ENCODE measurements at regions not wholly inside any gene's neighbourhood (a gene's known extent, or its start where the extent isn't known, plus 50 kb on each side); places are given as distances from the start of the nearest gene placed in this dataset.

DNA sequence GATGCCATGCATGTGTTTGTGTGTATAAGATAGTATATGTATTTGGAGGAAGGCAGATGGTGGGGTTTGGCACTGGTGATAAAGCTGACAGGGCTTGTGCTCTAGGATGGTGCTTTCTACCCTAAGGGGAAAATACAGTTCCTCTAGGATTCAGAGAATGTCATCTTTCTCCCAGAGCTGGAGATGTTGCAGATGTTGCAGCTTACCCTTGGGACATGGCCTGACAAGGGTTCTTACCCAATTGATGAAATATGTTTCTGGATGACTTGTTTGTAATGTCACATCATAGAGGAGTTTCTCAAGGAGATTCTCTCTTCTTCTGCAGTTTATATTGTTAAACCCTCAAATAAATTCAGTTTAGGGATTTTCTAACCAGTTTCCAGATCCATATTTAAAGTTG, 52.5 kb upstream of the PITX2 start:
- TF ChIP-seq CTCF (IDR thresholded peaks at IDR 0.05; ENCODE audit: control extremely low read depth, extremely low read depth, low read depth, missing control alignments) = no peak
- CTCF ChIA-PET = no interaction called here
- DNase-seq (ENCODE audit: extremely low spot score) = no peak
- POLR2A ChIA-PET = no interaction called here

DNA sequence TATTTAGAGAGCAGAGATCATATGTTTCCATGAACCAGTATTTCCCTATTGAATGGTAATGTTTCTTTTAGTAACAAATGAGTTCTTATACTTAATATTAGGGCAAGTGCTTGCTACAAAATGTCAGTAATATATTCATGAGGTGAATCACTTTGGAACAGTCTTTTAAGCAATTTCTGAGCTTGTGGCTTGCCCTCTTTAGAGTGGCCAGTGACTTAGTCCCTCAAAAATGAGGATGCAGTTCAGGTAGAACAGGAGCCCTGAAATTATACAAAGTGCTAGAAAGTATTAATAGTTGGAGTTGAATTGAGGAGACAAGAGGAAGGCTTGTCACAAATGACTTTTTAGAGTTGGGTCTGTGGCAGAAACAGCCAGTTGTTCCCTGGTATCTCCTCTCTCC, 53.4 kb upstream of the PITX2 start:
- ChIA-PET CTCF (no interaction called here), POLR2A (no interaction called here)
- TF ChIP-seq CTCF (IDR thresholded peaks at IDR 0.05; ENCODE audit: control extremely low read depth, extremely low read depth, low read depth, missing control alignments) = no peak
- no peak for DNase-seq (ENCODE audit: extremely low spot score)

DNA sequence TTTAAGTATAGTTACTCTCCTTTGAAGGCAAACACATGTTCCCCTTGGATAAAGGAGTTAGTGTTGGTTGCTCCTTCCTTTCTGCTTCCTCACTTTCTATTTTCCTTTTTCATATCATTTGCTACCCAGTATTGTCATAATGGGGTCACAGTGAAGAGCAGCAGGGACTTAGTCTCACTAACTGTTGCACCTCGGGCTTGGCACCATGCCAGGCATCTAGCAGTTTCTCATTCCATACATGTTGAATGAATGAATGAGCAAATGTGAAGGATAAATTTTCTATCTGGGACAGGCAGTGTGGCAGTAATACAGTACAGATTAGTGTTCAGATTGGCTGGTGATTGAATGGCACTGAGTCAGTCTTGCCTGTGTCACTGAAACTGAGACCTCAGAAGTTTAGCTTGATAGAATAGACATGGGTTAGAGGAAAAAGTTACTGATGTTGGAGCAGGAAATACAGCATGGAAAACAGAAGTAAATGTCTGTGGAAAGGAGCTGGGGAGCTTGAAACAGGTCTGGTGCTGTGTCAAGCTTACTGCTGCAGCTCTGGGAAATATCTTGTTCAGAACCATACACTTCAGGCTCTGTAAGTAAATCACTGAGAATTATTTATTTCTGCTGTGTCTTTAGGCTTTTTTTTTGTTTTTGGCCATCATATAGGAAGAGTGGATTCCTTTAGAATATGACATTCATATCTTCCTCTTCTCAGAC, 55.8 kb upstream of the PITX2 start:
- ChIA-PET POLR2A (no interaction called here), CTCF (interaction anchor here (0.7 kb wide), 1 partner anchor 21 kb away, joined by 3 read pairs; no protein-coding TSS in a partner anchor)
- DNase-seq (ENCODE audit: extremely low spot score) = no peak
- TF ChIP-seq CTCF (IDR thresholded peaks at IDR 0.05; ENCODE audit: control extremely low read depth, extremely low read depth, low read depth, missing control alignments) = no peak

DNA sequence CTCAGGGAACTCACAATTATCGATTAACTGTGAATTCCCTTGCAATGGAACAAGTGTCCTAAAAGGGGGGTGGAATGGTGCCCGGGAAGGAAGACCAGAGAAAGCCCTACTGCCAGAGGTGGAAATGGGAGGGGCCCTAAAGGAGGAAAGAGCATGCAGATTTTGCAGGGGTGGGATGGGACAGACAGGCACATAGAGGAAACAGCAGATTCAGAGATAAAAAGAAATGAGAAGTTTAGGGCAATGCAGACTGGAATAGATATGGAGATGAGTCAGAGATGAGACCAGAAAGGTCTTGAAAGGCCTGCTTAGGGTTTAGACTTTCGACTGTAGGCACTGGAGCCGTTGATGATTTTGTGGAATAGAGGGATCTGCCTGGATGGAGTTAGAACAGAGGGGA, 57.4 kb upstream of the PITX2 start:
- ChIA-PET POLR2A (no interaction called here), CTCF (no interaction called here)
- TF ChIP-seq CTCF (IDR thresholded peaks at IDR 0.05; ENCODE audit: control extremely low read depth, extremely low read depth, low read depth, missing control alignments) = no peak
- DNase-seq (ENCODE audit: extremely low spot score) = no peak

GRCh38 chr4:110681381-110681780, 58.5 kb upstream of the PITX2 start:
- ChIA-PET CTCF (interaction anchor here (1.2 to 1.5 kb wide), 2 partner anchors 12 to 15 kb away, joined by 3 to 4 read pairs; no protein-coding TSS in a partner anchor), POLR2A (no interaction called here)
- no peak for DNase-seq (ENCODE audit: extremely low spot score)
- no peak for TF ChIP-seq CTCF (IDR thresholded peaks at IDR 0.05; ENCODE audit: control extremely low read depth, extremely low read depth, low read depth, missing control alignments)

DNA sequence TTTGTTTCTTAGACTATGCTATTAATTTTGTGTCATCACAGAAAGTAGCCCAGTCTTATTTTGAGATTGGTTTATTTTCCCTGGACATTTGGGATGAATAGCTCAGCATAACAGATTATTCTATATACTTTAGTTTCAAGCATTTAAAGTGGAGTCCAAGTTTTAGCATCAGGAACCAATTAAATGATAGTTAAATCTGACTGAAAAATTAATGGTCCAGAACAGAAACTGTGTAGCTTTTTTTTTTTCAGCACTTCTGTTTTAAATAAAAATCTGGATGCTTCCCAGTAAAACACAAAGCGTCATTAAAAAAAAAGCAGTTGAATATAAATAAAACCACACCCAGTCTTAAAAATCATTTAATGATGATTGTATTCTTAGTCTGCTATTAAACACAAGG, 59.4 kb upstream of the PITX2 start:
- ChIA-PET POLR2A (no interaction called here), CTCF (no interaction called here)
- no peak for TF ChIP-seq CTCF (IDR thresholded peaks at IDR 0.05; ENCODE audit: control extremely low read depth, extremely low read depth, low read depth, missing control alignments)
- DNase-seq (ENCODE audit: extremely low spot score) = no peak
